Keratinocyte (primary cell): ENCODE measurements at regions not wholly inside any gene's neighbourhood (a gene's known extent, or its start where the extent isn't known, plus 50 kb on each side); places are given as distances from the start of the nearest gene placed in this dataset.

Experiments
- DNase-seq: peaks from one replicate; pipeline ENCODE4 v3.0.0-alpha.2; 2011; ENCODE audit warnings: low read depth, missing footprints, low spot score
- FAIRE-seq: peaks from 2 replicates; lab custom pipeline; 2011; peaks lifted over from hg19 to GRCh38; lab: Jason Lieb, UNC
- H2AFZ ChIP-seq: 2 replicates; pipeline ENCODE4 v1.6.0; 2012; ENCODE audit warnings: low read length, control low read depth, inconsistent platforms; ENCODE audit not compliant: control insufficient read depth
- H3K27ac ChIP-seq: 2 replicates; pipeline ENCODE4 v1.5.1; 2011; ENCODE audit warnings: low read length; ENCODE audit not compliant: control insufficient read depth, insufficient read depth
- H3K27me3 ChIP-seq: 3 replicates; pipeline ENCODE4 v1.6.0; 2011; ENCODE audit warnings: low read length; ENCODE audit not compliant: control insufficient read depth, insufficient read depth; ENCODE audit errors: extremely low read depth
- H3K36me3 ChIP-seq, 2 experiments: 2 replicates in 1 of 2; 3 replicates in 1 of 2; pipeline ENCODE4 v1.5.1; 2011; ENCODE audit warnings: low read length in 2 of 2, mild to moderate bottlenecking in 1 of 2; ENCODE audit not compliant: control insufficient read depth in 2 of 2, insufficient read depth in 2 of 2; ENCODE audit errors: extremely low read depth in 1 of 2
- H3K4me1 ChIP-seq: 3 replicates; pipeline ENCODE4 v1.5.1; 2011; ENCODE audit warnings: low read length; ENCODE audit not compliant: control insufficient read depth, insufficient read depth; ENCODE audit errors: extremely low read depth
- H3K4me2 ChIP-seq: 3 replicates; pipeline ENCODE4 v1.6.0; 2011; ENCODE audit warnings: low read depth, low read length; ENCODE audit not compliant: control insufficient read depth, insufficient read depth; ENCODE audit errors: extremely low read depth
- H3K4me3 ChIP-seq, 3 experiments: fragments of 200-600 bp in 1 of 3; sonication (generic) in 1 of 3; 2 replicates in 2 of 3; 3 replicates in 1 of 3; pipeline ENCODE4 v1.5.1; 2011 to 2016; ENCODE audit warnings: low read length in 3 of 3, mild to moderate bottlenecking in 3 of 3, control low read depth in 2 of 3, inconsistent platforms in 1 of 3, low read depth in 1 of 3, mixed read lengths in 1 of 3, mixed run types in 1 of 3, moderate library complexity in 1 of 3; ENCODE audit not compliant: control insufficient read depth in 2 of 3, insufficient read depth in 2 of 3; ENCODE audit errors: extremely low read depth in 1 of 3
- H3K79me2 ChIP-seq: 2 replicates; pipeline ENCODE4 v1.6.0; 2012; ENCODE audit warnings: low read length; ENCODE audit not compliant: control insufficient read depth, insufficient read depth
- H3K9ac ChIP-seq: 3 replicates; pipeline ENCODE4 v1.6.0; 2011; ENCODE audit warnings: low read length; ENCODE audit not compliant: control insufficient read depth, insufficient read depth; ENCODE audit errors: extremely low read depth
- H3K9me1 ChIP-seq: 3 replicates; pipeline ENCODE4 v1.6.0; 2011; ENCODE audit warnings: low read length; ENCODE audit not compliant: control insufficient read depth, insufficient read depth; ENCODE audit errors: extremely low read depth
- H3K9me3 ChIP-seq: 2 replicates; pipeline ENCODE4 v1.5.1; 2012; ENCODE audit warnings: low read depth, low read length; ENCODE audit not compliant: control insufficient read depth
- H4K20me1 ChIP-seq: 3 replicates; pipeline ENCODE4 v1.6.0; 2011; ENCODE audit warnings: low read length; ENCODE audit not compliant: control insufficient read depth, insufficient read depth; ENCODE audit errors: extremely low read depth
- EZH2 ChIP-seq: IDR thresholded peaks from one replicate; pipeline ENCODE4 v1.6.1; 2012; ENCODE audit warnings: inconsistent platforms, mild to moderate bottlenecking, low read length, moderate library complexity
- dilution Hi-C: fragments of 300-500 bp; cut with MboI; formaldehyde crosslinking; loops from one replicate; pipeline ENCODE4 v1.7.0; 2020; ENCODE audit warnings: low sequenced_read_pairs; ENCODE audit not compliant: extremely low pct_ligation_motif_present
- TF ChIP-seq, protein P1 (sequence below), 3 experiments: IDR thresholded peaks in 1 of 3; conservative IDR thresholded peaks in 1 of 3; optimal IDR thresholded peaks in 1 of 3; 2 replicates in 2 of 3; 3 replicates in 1 of 3; pipeline versions ENCODE3 to v1.5.1; 2011; ENCODE audit warnings: low read length in 3 of 3, mild to moderate bottlenecking in 3 of 3, moderate library complexity in 2 of 3, control low read depth in 1 of 3, inconsistent platforms in 1 of 3; ENCODE audit not compliant: insufficient read depth in 2 of 3; ENCODE audit errors: extremely low read depth in 1 of 3

GRCh38 chr9:89260525-89260924 is 50.5 kb upstream of the CKS2 start:
- no peaks in the 10 kb centered on the region for H3K27me3 ChIP-seq

More at GRCh38 chr9:89260525-89260924, 50.5 kb upstream of the CKS2 start:
- no peak overlapping the region for H3K9ac ChIP-seq
- no peak overlapping the region for H3K4me3 ChIP-seq
- H3K36me3 ChIP-seq = no peaks in the 10 kb centered on the region
- H3K4me1 ChIP-seq = no peaks in the 10 kb centered on the region
- no peak overlapping the region for H2AFZ ChIP-seq
- DNase-seq (no peak), FAIRE-seq (no peak)
- H3K9me3 ChIP-seq = no peaks in the 10 kb centered on the region
- H4K20me1 ChIP-seq = no peaks in the 10 kb centered on the region
- H3K79me2 ChIP-seq = no peaks in the 10 kb centered on the region
- no peak for TF ChIP-seq EZH2
- TF ChIP-seq, protein P1, sequence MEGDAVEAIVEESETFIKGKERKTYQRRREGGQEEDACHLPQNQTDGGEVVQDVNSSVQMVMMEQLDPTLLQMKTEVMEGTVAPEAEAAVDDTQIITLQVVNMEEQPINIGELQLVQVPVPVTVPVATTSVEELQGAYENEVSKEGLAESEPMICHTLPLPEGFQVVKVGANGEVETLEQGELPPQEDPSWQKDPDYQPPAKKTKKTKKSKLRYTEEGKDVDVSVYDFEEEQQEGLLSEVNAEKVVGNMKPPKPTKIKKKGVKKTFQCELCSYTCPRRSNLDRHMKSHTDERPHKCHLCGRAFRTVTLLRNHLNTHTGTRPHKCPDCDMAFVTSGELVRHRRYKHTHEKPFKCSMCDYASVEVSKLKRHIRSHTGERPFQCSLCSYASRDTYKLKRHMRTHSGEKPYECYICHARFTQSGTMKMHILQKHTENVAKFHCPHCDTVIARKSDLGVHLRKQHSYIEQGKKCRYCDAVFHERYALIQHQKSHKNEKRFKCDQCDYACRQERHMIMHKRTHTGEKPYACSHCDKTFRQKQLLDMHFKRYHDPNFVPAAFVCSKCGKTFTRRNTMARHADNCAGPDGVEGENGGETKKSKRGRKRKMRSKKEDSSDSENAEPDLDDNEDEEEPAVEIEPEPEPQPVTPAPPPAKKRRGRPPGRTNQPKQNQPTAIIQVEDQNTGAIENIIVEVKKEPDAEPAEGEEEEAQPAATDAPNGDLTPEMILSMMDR (optimal IDR thresholded peaks at IDR 0.05 in 1 of 3, IDR thresholded peaks at IDR 0.05 in 1 of 3, conservative IDR thresholded peaks at IDR 0.05 in 1 of 3; ENCODE audit: extremely low read depth in 1 of 3, insufficient read depth in 2 of 3, low read length in 3 of 3) = no peak
- no peaks in the 10 kb centered on the region for H3K9me1 ChIP-seq
- H3K27ac ChIP-seq = no peak overlapping the region
- no peak overlapping the region for H3K4me2 ChIP-seq
- dilution Hi-C loops = no loop called here
